ENCODE measurements at regions not wholly inside any gene's neighbourhood (a gene's known extent, or its start where the extent isn't known, plus 50 kb on each side); places are given as distances from the start of the nearest gene placed in this dataset.

DNA sequence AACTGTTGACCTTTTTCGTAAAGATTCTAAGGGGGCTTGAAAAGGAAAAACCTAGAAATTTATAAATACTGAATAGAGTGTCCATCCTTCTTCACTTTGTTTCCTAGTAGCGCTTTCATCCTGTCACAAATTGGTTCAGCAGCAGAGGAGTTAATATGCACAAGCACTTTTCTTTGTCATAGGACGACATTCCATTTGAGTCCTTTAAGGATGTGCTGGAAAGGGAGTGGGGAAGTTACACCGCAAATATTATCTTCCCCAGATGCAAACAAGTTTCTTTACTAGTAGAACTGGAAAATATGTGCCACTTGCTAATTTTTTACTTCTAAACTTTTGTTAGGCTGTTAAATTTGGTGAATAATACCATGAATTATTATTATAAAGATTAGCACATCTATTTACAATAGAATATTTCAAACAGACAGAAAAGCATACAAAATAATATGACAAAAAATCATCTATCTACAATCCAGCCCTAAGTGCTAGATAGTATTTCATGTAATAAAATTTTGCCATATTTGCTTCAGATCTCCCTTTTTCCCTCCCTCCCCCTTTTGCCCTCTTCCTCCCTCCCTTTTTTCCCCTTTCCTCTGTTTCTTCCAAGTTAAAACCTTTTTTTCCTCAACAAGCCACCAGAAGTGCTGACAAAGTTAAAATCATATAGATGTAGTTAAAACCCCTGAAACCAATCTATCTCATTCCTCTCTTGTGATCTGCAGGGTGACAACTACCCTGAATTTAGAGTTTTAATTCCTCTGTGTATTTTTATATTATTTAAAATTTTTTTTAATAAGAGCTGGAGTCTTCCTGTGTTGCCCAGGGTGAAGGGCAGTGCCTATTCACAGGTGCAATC, 50.5 kb upstream of the MAP4K3 start:
- no peak for ATAC-seq (ENCODE audit: low read depth in 2 of 2)
- no peaks in the 10 kb centered on the region for H3K27me3 Mint-ChIP-seq
- Histone ChIP-seq H3K27ac (ENCODE audit: insufficient read depth, low read length, poor library complexity, severe bottlenecking) (no peak overlapping the region), H3K4me3 (ENCODE audit: low read depth, low read length) (no peak overlapping the region), H3K9me3 (ENCODE audit: control insufficient read depth in 2 of 2, low read length in 2 of 2) (no peaks in the 10 kb centered on the region), H3K27me3 (ENCODE audit: control insufficient read depth, insufficient read depth, low read length) (no peaks in the 10 kb centered on the region), H3K36me3 (ENCODE audit: control insufficient read depth, insufficient read depth, low read length) (no peaks in the 10 kb centered on the region), H3K4me1 (ENCODE audit: control insufficient read depth, insufficient read depth, low read length, poor library complexity, severe bottlenecking) (peaks cover 9% of the 10 kb centered on the region)
- H3K27ac Mint-ChIP-seq, result no peak overlapping the region
- peaks cover 2 to 10% (median 4%) of the 10 kb centered on the region in 4 donors for H3K4me1 Mint-ChIP-seq
- H3K4me3 Mint-ChIP-seq, result no peak overlapping the region
- no peak for DNase-seq
- no peaks in the 10 kb centered on the region for H3K36me3 Mint-ChIP-seq
- no peaks in the 10 kb centered on the region for H3K9me3 Mint-ChIP-seq

GRCh38 chr2:39488450-39488849, 51.4 kb upstream of the MAP4K3 start:
- Mint-ChIP-seq H3K9me3 (no peaks in the 10 kb centered on the region), H3K4me3 (no peak overlapping the region), H3K36me3 (no peaks in the 10 kb centered on the region), H3K27me3 (no peaks in the 10 kb centered on the region), H3K27ac (no peak overlapping the region), H3K4me1 (peaks cover 2 to 10% (median 4%) of the 10 kb centered on the region in 4 donors)
- Histone ChIP-seq H3K27ac (ENCODE audit: insufficient read depth, low read length, poor library complexity, severe bottlenecking) (no peak overlapping the region), H3K27me3 (ENCODE audit: control insufficient read depth, insufficient read depth, low read length) (no peaks in the 10 kb centered on the region), H3K9me3 (ENCODE audit: control insufficient read depth in 2 of 2, low read length in 2 of 2) (no peaks in the 10 kb centered on the region), H3K36me3 (ENCODE audit: control insufficient read depth, insufficient read depth, low read length) (no peaks in the 10 kb centered on the region), H3K4me1 (ENCODE audit: control insufficient read depth, insufficient read depth, low read length, poor library complexity, severe bottlenecking) (peaks cover 9% of the 10 kb centered on the region), H3K4me3 (ENCODE audit: low read depth, low read length) (no peak overlapping the region)
- DNase-seq (no peak), ATAC-seq (ENCODE audit: low read depth in 2 of 2) (no peak)

- Histone ChIP-seq H3K27me3 (ENCODE audit: control insufficient read depth, insufficient read depth, low read length) (no peaks in the 10 kb centered on the region), H3K4me3 (ENCODE audit: low read depth, low read length) (no peak overlapping the region), H3K9me3 (ENCODE audit: control insufficient read depth in 2 of 2, low read length in 2 of 2) (no peaks in the 10 kb centered on the region), H3K36me3 (ENCODE audit: control insufficient read depth, insufficient read depth, low read length) (no peaks in the 10 kb centered on the region), H3K27ac (ENCODE audit: insufficient read depth, low read length, poor library complexity, severe bottlenecking) (no peak overlapping the region), H3K4me1 (ENCODE audit: control insufficient read depth, insufficient read depth, low read length, poor library complexity, severe bottlenecking) (peaks cover 9% of the 10 kb centered on the region)
- H3K9me3 Mint-ChIP-seq, result no peaks in the 10 kb centered on the region
- H3K4me3 Mint-ChIP-seq, result no peak overlapping the region
- H3K27ac Mint-ChIP-seq, result no peak overlapping the region
- no peaks in the 10 kb centered on the region for H3K36me3 Mint-ChIP-seq
- H3K27me3 Mint-ChIP-seq, result no peaks in the 10 kb centered on the region
- ATAC-seq (ENCODE audit: low read depth in 2 of 2) (no peak), DNase-seq (no peak)
- H3K4me1 Mint-ChIP-seq, result peaks cover 2 to 10% (median 4%) of the 10 kb centered on the region in 4 donors
Measured at GRCh38 chr2:39490586-39490985, 53.5 kb upstream of the MAP4K3 start.

DNA sequence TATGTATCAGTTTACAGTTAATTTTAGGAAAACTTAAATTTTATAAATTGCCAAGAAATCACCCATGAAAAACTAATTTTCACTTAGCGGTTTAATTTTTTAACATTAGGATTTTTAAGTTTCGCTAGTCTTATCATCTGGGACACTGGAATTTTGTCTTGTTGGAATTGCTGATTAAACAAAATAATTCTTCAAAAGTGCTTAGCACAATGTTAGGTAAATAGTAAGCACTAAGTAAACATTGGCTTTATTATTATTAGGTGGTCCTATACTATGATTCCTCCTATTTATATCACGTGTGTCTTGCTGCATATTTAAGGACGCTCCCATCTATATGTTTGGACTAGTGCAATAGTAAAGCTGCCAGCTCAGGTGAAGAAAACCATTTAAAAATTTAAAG, 54.6 kb upstream of the MAP4K3 start:
- Histone ChIP-seq H3K9me3 (ENCODE audit: control insufficient read depth in 2 of 2, low read length in 2 of 2) (no peaks in the 10 kb centered on the region), H3K4me1 (ENCODE audit: control insufficient read depth, insufficient read depth, low read length, poor library complexity, severe bottlenecking) (peaks cover 9% of the 10 kb centered on the region), H3K27ac (ENCODE audit: insufficient read depth, low read length, poor library complexity, severe bottlenecking) (no peak overlapping the region), H3K27me3 (ENCODE audit: control insufficient read depth, insufficient read depth, low read length) (no peaks in the 10 kb centered on the region), H3K36me3 (ENCODE audit: control insufficient read depth, insufficient read depth, low read length) (no peaks in the 10 kb centered on the region), H3K4me3 (ENCODE audit: low read depth, low read length) (no peak overlapping the region)
- ATAC-seq (ENCODE audit: low read depth in 2 of 2) (no peak), DNase-seq (no peak)
- H3K36me3 Mint-ChIP-seq, result no peaks in the 10 kb centered on the region
- H3K9me3 Mint-ChIP-seq, result no peaks in the 10 kb centered on the region
- H3K27ac Mint-ChIP-seq, result no peak overlapping the region
- no peak overlapping the region for H3K4me3 Mint-ChIP-seq
- no peaks in the 10 kb centered on the region for H3K27me3 Mint-ChIP-seq
- H3K4me1 Mint-ChIP-seq, result peaks cover 2 to 10% (median 4%) of the 10 kb centered on the region in 4 donors

DNA sequence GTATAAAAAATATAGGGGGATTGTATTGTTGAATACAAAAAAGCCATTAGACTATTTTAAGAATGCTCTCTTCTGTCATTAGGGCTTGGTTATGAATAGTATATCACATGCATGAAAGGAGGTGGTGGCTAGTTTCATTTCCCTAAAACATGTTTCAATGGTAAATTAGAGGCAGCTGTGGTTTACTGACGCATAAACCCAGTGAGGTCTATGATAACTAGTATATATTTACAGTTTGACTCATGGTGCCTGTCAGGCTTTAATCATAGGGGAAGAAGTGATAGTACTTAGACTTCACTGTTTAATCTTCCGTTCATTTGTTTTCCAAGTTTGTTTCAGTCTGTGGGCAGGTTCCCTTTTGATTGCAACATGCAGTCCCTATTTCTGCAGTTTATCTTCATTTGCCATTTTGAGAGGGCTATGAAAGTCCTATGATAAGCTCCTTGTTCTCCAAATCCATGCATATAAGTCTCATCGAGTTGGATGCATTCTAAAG, 55.1 kb upstream of the MAP4K3 start:
- Mint-ChIP-seq H3K27me3 (no peaks in the 10 kb centered on the region), H3K4me1 (peaks cover 2 to 10% (median 4%) of the 10 kb centered on the region in 4 donors), H3K9me3 (no peaks in the 10 kb centered on the region), H3K4me3 (no peak overlapping the region), H3K27ac (no peak overlapping the region), H3K36me3 (no peaks in the 10 kb centered on the region)
- ATAC-seq (ENCODE audit: low read depth in 2 of 2), result peak; percentile 73 to 79
- Histone ChIP-seq H3K9me3 (ENCODE audit: control insufficient read depth in 2 of 2, low read length in 2 of 2) (no peaks in the 10 kb centered on the region), H3K36me3 (ENCODE audit: control insufficient read depth, insufficient read depth, low read length) (no peaks in the 10 kb centered on the region), H3K27ac (ENCODE audit: insufficient read depth, low read length, poor library complexity, severe bottlenecking) (no peak overlapping the region), H3K4me1 (ENCODE audit: control insufficient read depth, insufficient read depth, low read length, poor library complexity, severe bottlenecking) (peaks cover 9% of the 10 kb centered on the region), H3K4me3 (ENCODE audit: low read depth, low read length) (peak overlapping the region; percentile 16), H3K27me3 (ENCODE audit: control insufficient read depth, insufficient read depth, low read length) (no peaks in the 10 kb centered on the region)
- DNase-seq, result peak in 2 of 3 donors; percentile 14 to 77

DNA sequence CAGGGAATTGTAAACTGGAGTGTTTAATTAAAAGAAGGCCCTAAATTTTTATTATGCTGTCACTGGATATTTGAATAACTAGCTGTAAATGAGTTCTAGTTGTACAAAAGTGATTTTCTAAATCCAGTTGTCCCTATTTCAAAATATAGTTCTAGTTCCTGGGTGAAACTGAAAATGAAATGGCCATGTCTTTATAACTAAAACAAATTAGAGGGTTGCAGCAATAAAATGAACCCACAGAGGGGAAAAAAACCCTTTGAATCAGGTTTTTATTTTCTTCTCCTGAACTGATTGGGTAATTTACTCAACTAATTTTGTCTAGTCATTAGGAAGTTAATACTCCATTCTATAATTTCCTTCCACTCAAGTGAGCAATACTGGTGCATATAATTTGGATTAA, 55.6 kb upstream of the MAP4K3 start:
- Histone ChIP-seq H3K36me3 (ENCODE audit: control insufficient read depth, insufficient read depth, low read length) (no peaks in the 10 kb centered on the region), H3K27me3 (ENCODE audit: control insufficient read depth, insufficient read depth, low read length) (no peaks in the 10 kb centered on the region), H3K9me3 (ENCODE audit: control insufficient read depth in 2 of 2, low read length in 2 of 2) (no peaks in the 10 kb centered on the region), H3K27ac (ENCODE audit: insufficient read depth, low read length, poor library complexity, severe bottlenecking) (no peak overlapping the region), H3K4me3 (ENCODE audit: low read depth, low read length) (no peak overlapping the region), H3K4me1 (ENCODE audit: control insufficient read depth, insufficient read depth, low read length, poor library complexity, severe bottlenecking) (peaks cover 9% of the 10 kb centered on the region)
- ATAC-seq (ENCODE audit: low read depth in 2 of 2), result no peak
- peaks cover 2 to 10% (median 4%) of the 10 kb centered on the region in 4 donors for H3K4me1 Mint-ChIP-seq
- H3K9me3 Mint-ChIP-seq, result no peaks in the 10 kb centered on the region
- no peak for DNase-seq
- H3K27me3 Mint-ChIP-seq, result no peaks in the 10 kb centered on the region
- no peaks in the 10 kb centered on the region for H3K36me3 Mint-ChIP-seq
- H3K27ac Mint-ChIP-seq, result no peak overlapping the region
- no peak overlapping the region for H3K4me3 Mint-ChIP-seq

DNA sequence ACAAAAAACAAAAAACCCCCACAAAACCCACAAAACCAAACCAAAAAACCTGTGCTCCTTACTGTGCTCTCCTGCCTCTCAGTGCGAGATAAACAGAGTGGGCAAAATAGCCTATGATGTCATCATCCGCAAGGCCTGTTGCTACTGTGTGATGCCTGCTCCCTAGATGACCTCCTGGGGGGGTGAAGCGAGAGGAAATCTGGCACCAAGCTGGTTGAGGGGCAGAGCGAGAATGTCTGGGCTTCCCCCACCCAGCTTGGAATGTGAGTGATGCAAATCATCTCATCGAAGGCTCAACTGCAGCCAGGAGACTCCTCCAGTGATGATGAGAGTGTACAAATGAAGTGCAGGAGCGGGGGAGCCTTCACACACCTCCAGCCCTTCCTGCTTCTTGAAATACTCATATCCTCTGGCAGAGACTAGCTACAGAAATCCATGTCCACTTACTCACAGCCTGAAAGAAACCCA, 57.7 kb upstream of the MAP4K3 start:
- no peaks in the 10 kb centered on the region for H3K9me3 ChIP-seq (ENCODE audit: control insufficient read depth in 2 of 2, low read length in 2 of 2)
- peaks cover 2 to 10% (median 4%) of the 10 kb centered on the region in 4 donors for H3K4me1 Mint-ChIP-seq
- H3K27me3 ChIP-seq (ENCODE audit: control insufficient read depth, insufficient read depth, low read length), result no peaks in the 10 kb centered on the region
- ATAC-seq (ENCODE audit: low read depth in 2 of 2) (no peak), DNase-seq (no peak)
- peaks cover 0 to 3% (median 0%) of the 10 kb centered on the region in 7 donors for H3K9me3 Mint-ChIP-seq
- peaks cover 9% of the 10 kb centered on the region for H3K4me1 ChIP-seq (ENCODE audit: control insufficient read depth, insufficient read depth, low read length, poor library complexity, severe bottlenecking)
- no peaks in the 10 kb centered on the region for H3K36me3 ChIP-seq (ENCODE audit: control insufficient read depth, insufficient read depth, low read length)
- H3K27me3 Mint-ChIP-seq, result peaks cover 5% of the 10 kb centered on the region
- H3K4me3 ChIP-seq (ENCODE audit: low read depth, low read length), result no peak overlapping the region
- H3K4me3 Mint-ChIP-seq, result no peak overlapping the region
- H3K27ac Mint-ChIP-seq, result no peak overlapping the region
- no peak overlapping the region for H3K27ac ChIP-seq (ENCODE audit: insufficient read depth, low read length, poor library complexity, severe bottlenecking)
- no peaks in the 10 kb centered on the region for H3K36me3 Mint-ChIP-seq

Data from CD4-positive, CD25-positive, alpha-beta regulatory T cell (primary cell).